Islet of Langerhans (tissue), 1 donor: ENCODE measurements at regions not wholly inside any gene's neighbourhood (a gene's known extent, or its start where the extent isn't known, plus 50 kb on each side); places are given as distances from the start of the nearest gene placed in this dataset.
"Not testable (repeated sequence)": the region's sequence is repeated elsewhere in the genome, so short reads cannot be mapped to it uniquely, and the experiment has no call there.

Experiments
- FAIRE-seq: peaks from one replicate; lab custom pipeline; 2011; peaks lifted over from hg19 to GRCh38; lab: Jason Lieb, UNC

- FAIRE-seq: no peak
Measured at GRCh38 chr4:187491959-187492358, 503.6 kb upstream of the ZFP42 start.

GRCh38 chr4:187493661-187494060 is 501.9 kb upstream of the ZFP42 start:
- no peak for FAIRE-seq

- FAIRE-seq: no peak
Measured at GRCh38 chr4:187499956-187500355, 495.6 kb upstream of the ZFP42 start.

- FAIRE-seq: no peak
Measured at GRCh38 chr4:187500796-187501195, 494.8 kb upstream of the ZFP42 start.

- FAIRE-seq: no peak
Measured at GRCh38 chr4:187501731-187502130, 493.8 kb upstream of the ZFP42 start.

- FAIRE-seq: no peak
Measured at GRCh38 chr4:187504974-187505797, 490.4 kb upstream of the ZFP42 start.

GRCh38 chr4:187505798-187506141 is 489.8 kb upstream of the ZFP42 start:
- FAIRE-seq: not testable (repeated sequence)

GRCh38 chr4:187516224-187516623 is 479.3 kb upstream of the ZFP42 start:
- FAIRE-seq: no peak

GRCh38 chr4:187541666-187542065 is 453.9 kb upstream of the ZFP42 start:
- no peak for FAIRE-seq

- FAIRE-seq: no peak
Measured at GRCh38 chr4:187544461-187545053, 451.0 kb upstream of the ZFP42 start.

- FAIRE-seq: no peak
Measured at GRCh38 chr4:187547316-187547715, 448.3 kb upstream of the ZFP42 start.

- no peak for FAIRE-seq
Measured at GRCh38 chr4:187550256-187550950, 445.2 kb upstream of the ZFP42 start.

GRCh38 chr4:187552781-187553180 is 442.8 kb upstream of the ZFP42 start:
- FAIRE-seq: no peak

- FAIRE-seq: no peak
Measured at GRCh38 chr4:187555174-187555573, 440.4 kb upstream of the ZFP42 start.

GRCh38 chr4:187558391-187558790 is 437.2 kb upstream of the ZFP42 start:
- no peak for FAIRE-seq

- FAIRE-seq: no peak
Measured at GRCh38 chr4:187562345-187562744, 433.2 kb upstream of the ZFP42 start.

- no peak for FAIRE-seq
Measured at GRCh38 chr4:187565416-187565815, 430.2 kb upstream of the ZFP42 start.

GRCh38 chr4:187569871-187570270 is 425.7 kb upstream of the ZFP42 start:
- no peak for FAIRE-seq

- no peak for FAIRE-seq
Measured at GRCh38 chr4:187575706-187576105, 419.9 kb upstream of the ZFP42 start.

GRCh38 chr4:187576751-187577150 is 418.8 kb upstream of the ZFP42 start:
- FAIRE-seq: no peak

GRCh38 chr4:187577941-187578480 is 417.6 kb upstream of the ZFP42 start:
- FAIRE-seq: no peak

GRCh38 chr4:187586892-187587291 is 408.7 kb upstream of the ZFP42 start:
- FAIRE-seq: no peak

- FAIRE-seq: no peak
Measured at GRCh38 chr4:187598196-187598595, 397.4 kb upstream of the ZFP42 start.
